GM12878 (cell line): ENCODE measurements at regions not wholly inside any gene's neighbourhood (a gene's known extent, or its start where the extent isn't known, plus 50 kb on each side); places are given as distances from the start of the nearest gene placed in this dataset.

ENCODE experiments used
- ATAC-seq: fragments of 200-7000 bp; cut with Tn5 transposase; 3 replicates; pipeline ENCODE4 v1.9.1; 2020; ENCODE audit warnings: mild to moderate bottlenecking, moderate library complexity
- BruUV-seq: library from RNA; stranded (reverse); fragments of 400-500 nt; replicated peaks from 2 replicates; lab custom pipeline; 2021; lab: Mats Ljungman, UMichigan
- CTCF ChIA-PET: fragments of 300-600 bp; sonication (Branson Sonifier 250); formaldehyde crosslinking; extraction: SDS; loops from one replicate; lab custom pipeline; 2021; ENCODE audit warnings: inconsistent platforms; lab: Yijun Ruan, JAX
- POLR2A ChIA-PET: fragments of 350-600 bp; formaldehyde crosslinking; extraction: SDS; loops from one replicate; lab custom pipeline; 2021; ENCODE audit warnings: inconsistent platforms; lab: Charles Lee
- RAD21 ChIA-PET: fragments of 300-600 bp; sonication (Branson Sonifier 250); formaldehyde crosslinking; loops from one replicate; lab custom pipeline; 2023; ENCODE audit warnings: antibody characterized with exemption; ENCODE audit not compliant: unreplicated experiment; lab: Charles Lee
- SMC1A ChIA-PET: fragments of 300-600 bp; sonication (Branson Sonifier 250); formaldehyde crosslinking; loops from one replicate; lab custom pipeline; 2023; ENCODE audit not compliant: unreplicated experiment, uncharacterized antibody; lab: Charles Lee
- DNase-seq: peaks from one replicate; pipeline ENCODE4 v3.0.0-alpha.2; 2011; ENCODE audit warnings: low read depth, low spot score
- FAIRE-seq: peaks from 3 replicates; lab custom pipeline; 2011; peaks lifted over from hg19 to GRCh38; lab: Jason Lieb, UNC
- H2AFZ ChIP-seq: 2 replicates; pipeline ENCODE4 v1.6.0; 2011; ENCODE audit warnings: low read depth, low read length, control low read depth; ENCODE audit not compliant: control insufficient read depth
- H3K27ac ChIP-seq: 2 replicates; pipeline ENCODE4 v1.5.1; 2011; ENCODE audit warnings: control low read depth; ENCODE audit not compliant: control insufficient read depth, insufficient read depth
- H3K27me3 ChIP-seq, 2 experiments: replicated peaks in 1 of 2; 2 replicates each; pipeline versions ENCODE4 v1.6.0 to v1.6.1; 2011; ENCODE audit warnings: low read length in 1 of 2; ENCODE audit not compliant: control insufficient read depth in 2 of 2, insufficient read depth in 2 of 2
- H3K36me3 ChIP-seq, 2 experiments: 2 replicates each; pipeline ENCODE4 v1.5.1; 2011; ENCODE audit warnings: low read length in 1 of 2; ENCODE audit not compliant: control insufficient read depth in 2 of 2, insufficient read depth in 2 of 2
- H3K4me1 ChIP-seq: 2 replicates; pipeline ENCODE4 v1.6.1; 2011; ENCODE audit warnings: mild to moderate bottlenecking, low read length, moderate library complexity, mixed read lengths; ENCODE audit not compliant: control insufficient read depth, insufficient read depth
- H3K4me2 ChIP-seq: 2 replicates; pipeline ENCODE4 v1.6.0; 2011; ENCODE audit warnings: control low read depth; ENCODE audit not compliant: control insufficient read depth, insufficient read depth
- H3K4me3 ChIP-seq: fragments of 200-600 bp; sonication (generic); 2 replicates; pipeline ENCODE4 v1.5.1; 2016
- H3K79me2 ChIP-seq: 2 replicates; pipeline ENCODE4 v1.6.0; 2011; ENCODE audit warnings: low read length; ENCODE audit not compliant: control insufficient read depth, insufficient read depth
- H3K9ac ChIP-seq: 2 replicates; pipeline ENCODE4 v1.8.0; 2011; ENCODE audit warnings: low read length, control low read depth, mixed read lengths; ENCODE audit not compliant: control insufficient read depth, insufficient read depth
- H3K9me3 ChIP-seq: replicated peaks from 3 replicates; pipeline ENCODE4 v1.5.1; 2011; ENCODE audit warnings: mild to moderate bottlenecking, low read length; ENCODE audit not compliant: control insufficient read depth, insufficient read depth
- H4K20me1 ChIP-seq: 2 replicates; pipeline ENCODE4 v1.6.0; 2011; ENCODE audit not compliant: control insufficient read depth, insufficient read depth
- BCL11A ChIP-seq: IDR thresholded peaks from 2 replicates; pipeline ENCODE4 v1.6.1; 2011; ENCODE audit warnings: low read depth, low read length
- CBFB ChIP-seq: IDR thresholded peaks from 2 replicates; pipeline ENCODE4 v1.6.1; 2016; ENCODE audit warnings: antibody characterized with exemption, low read depth
- CREM ChIP-seq: IDR thresholded peaks from 2 replicates; pipeline ENCODE4 v1.6.1; 2014; ENCODE audit warnings: antibody characterized with exemption, low read depth
- MTA2 ChIP-seq: fragments of 450-650 bp; IDR thresholded peaks from 2 replicates; pipeline ENCODE4 v1.6.1; 2016; ENCODE audit warnings: low read depth, mild to moderate bottlenecking, moderate library complexity
- RELA ChIP-seq: fragments of 450-650 bp; IDR thresholded peaks from 2 replicates; pipeline ENCODE4 v1.8.0; 2014; ENCODE audit warnings: borderline replicate concordance; ENCODE audit not compliant: partially characterized antibody
- SMAD5 ChIP-seq: IDR thresholded peaks from 2 replicates; pipeline ENCODE4 v1.6.1; 2016; ENCODE audit warnings: antibody characterized with exemption, low read depth
- SP1 ChIP-seq: IDR thresholded peaks from one replicate; pipeline ENCODE4 v1.6.1; 2011; ENCODE audit warnings: low read depth, low read length
- SUZ12 ChIP-seq: fragments of 200-600 bp; sonication (generic); IDR thresholded peaks from one replicate; pipeline ENCODE4 v1.6.1; 2018; ENCODE audit warnings: antibody characterized with exemption, mild to moderate bottlenecking; ENCODE audit not compliant: unreplicated experiment
- TBL1XR1 ChIP-seq: IDR thresholded peaks from 2 replicates; pipeline ENCODE4 v1.6.1; 2012; ENCODE audit warnings: low read depth, low read length, improper control_type of control experiment
- TCF7 ChIP-seq: IDR thresholded peaks from 2 replicates; pipeline ENCODE4 v1.6.1; 2014; ENCODE audit warnings: antibody characterized with exemption, borderline replicate concordance
- YBX1 ChIP-seq: fragments of 450-650 bp; IDR thresholded peaks from 2 replicates; pipeline ENCODE4 v1.6.1; 2016; ENCODE audit warnings: antibody characterized with exemption
- WGBS: methylation state at CpG from one replicate; pipeline ENCODE4 v1.1.6; 2016; ENCODE audit warnings: low lambda C conversion rate; ENCODE audit not compliant: insufficient replicate concordance, insufficient coverage; ENCODE audit errors: missing lambda C conversion rate; 5-methylcytosine and 5-hydroxymethylcytosine counted together
- in situ Hi-C: fragments of 300-500 bp; cut with MboI; formaldehyde crosslinking; loops from 9 replicates; pipeline ENCODE4 v1.14.3; 2018; ENCODE audit warnings: mixed read lengths
- intact Hi-C: fragments of 100-400 bp; cut with micrococcal nuclease; formaldehyde crosslinking; loops from one replicate; pipeline ENCODE4 v1.14.2; 2022; ENCODE audit not compliant: unreplicated experiment
- TF ChIP-seq, protein P1 (sequence below): fragments of 450-650 bp; formaldehyde crosslinking; IDR thresholded peaks from 2 replicates; pipeline ENCODE4 v1.4.0; 2020; ENCODE audit warnings: mild to moderate bottlenecking, moderate library complexity
- TF ChIP-seq, protein P2 (sequence below): fragments of 450-650 bp; IDR thresholded peaks from 2 replicates; pipeline ENCODE4 v1.6.1; 2018; ENCODE audit warnings: mild to moderate bottlenecking, low read depth, moderate library complexity; ENCODE audit not compliant: partially characterized antibody

DNA sequence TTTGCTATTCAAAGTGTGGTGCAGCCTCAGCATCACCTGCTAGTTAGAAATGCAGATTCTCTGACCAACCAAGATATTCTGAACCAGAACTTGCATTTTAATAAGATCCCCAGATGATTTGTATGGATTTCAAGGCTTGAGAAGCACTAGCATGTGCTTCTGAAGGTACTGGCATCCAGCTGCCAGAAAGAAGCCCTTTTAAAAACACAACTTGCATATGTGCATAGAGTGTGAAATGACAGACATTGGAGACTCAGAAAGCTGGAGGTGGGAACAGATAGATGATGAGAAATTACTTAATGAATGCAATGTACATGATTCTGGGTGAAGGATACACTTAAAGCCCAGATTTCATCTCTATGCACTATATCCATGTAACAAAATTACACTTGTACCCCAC lies 409.3 kb upstream of the SPTLC3 start (continued):
- TF ChIP-seq TBL1XR1 (no peak), SUZ12 (no peak)

DNA sequence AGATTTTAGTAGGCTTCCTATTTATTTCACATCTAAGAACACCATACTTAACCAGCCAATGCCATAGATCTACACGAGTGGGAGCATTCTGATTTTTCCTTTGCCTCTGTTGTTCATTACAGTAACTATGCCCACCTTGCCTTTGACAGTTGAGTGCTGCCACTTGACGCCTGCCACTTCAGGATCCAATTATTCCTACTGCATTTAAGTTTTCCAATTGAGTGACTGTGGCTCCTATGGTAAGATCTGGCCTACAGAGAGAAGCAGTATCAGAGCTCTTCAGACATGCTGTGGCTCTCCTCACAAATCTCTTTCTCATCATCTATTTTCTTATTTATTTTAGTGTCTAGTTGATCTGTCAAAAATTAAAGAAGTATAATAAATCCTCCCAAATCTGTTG lies 403.0 kb upstream of the SPTLC3 start:
- FAIRE-seq (no peak), ATAC-seq (no peak), DNase-seq (no peak)
- H3K4me1 ChIP-seq: no peaks in the 10 kb centered on the region
- ChIA-PET RAD21 (no interaction called here), SMC1A (no interaction called here), POLR2A (no interaction called here), CTCF (no interaction called here)
- H3K9ac ChIP-seq: no peak overlapping the region
- no peak overlapping the region for H3K4me2 ChIP-seq
- H4K20me1 ChIP-seq: no peaks in the 10 kb centered on the region
- no TSS peak for BruUV-seq
- WGBS: 7% methylated on average over 2 of the region's 2 CpGs
- TF ChIP-seq BCL11A (no peak), YBX1 (no peak), TCF7 (no peak), SMAD5 (no peak), MTA2 (no peak), CBFB (no peak), RELA (no peak), CREM (no peak), SP1 (no peak)
- TF ChIP-seq, protein P1, sequence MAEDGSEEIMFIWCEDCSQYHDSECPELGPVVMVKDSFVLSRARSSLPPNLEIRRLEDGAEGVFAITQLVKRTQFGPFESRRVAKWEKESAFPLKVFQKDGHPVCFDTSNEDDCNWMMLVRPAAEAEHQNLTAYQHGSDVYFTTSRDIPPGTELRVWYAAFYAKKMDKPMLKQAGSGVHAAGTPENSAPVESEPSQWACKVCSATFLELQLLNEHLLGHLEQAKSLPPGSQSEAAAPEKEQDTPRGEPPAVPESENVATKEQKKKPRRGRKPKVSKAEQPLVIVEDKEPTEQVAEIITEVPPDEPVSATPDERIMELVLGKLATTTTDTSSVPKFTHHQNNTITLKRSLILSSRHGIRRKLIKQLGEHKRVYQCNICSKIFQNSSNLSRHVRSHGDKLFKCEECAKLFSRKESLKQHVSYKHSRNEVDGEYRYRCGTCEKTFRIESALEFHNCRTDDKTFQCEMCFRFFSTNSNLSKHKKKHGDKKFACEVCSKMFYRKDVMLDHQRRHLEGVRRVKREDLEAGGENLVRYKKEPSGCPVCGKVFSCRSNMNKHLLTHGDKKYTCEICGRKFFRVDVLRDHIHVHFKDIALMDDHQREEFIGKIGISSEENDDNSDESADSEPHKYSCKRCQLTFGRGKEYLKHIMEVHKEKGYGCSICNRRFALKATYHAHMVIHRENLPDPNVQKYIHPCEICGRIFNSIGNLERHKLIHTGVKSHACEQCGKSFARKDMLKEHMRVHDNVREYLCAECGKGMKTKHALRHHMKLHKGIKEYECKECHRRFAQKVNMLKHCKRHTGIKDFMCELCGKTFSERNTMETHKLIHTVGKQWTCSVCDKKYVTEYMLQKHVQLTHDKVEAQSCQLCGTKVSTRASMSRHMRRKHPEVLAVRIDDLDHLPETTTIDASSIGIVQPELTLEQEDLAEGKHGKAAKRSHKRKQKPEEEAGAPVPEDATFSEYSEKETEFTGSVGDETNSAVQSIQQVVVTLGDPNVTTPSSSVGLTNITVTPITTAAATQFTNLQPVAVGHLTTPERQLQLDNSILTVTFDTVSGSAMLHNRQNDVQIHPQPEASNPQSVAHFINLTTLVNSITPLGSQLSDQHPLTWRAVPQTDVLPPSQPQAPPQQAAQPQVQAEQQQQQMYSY (CRISPR knock-in tag): no peak
- TF ChIP-seq, protein P2, sequence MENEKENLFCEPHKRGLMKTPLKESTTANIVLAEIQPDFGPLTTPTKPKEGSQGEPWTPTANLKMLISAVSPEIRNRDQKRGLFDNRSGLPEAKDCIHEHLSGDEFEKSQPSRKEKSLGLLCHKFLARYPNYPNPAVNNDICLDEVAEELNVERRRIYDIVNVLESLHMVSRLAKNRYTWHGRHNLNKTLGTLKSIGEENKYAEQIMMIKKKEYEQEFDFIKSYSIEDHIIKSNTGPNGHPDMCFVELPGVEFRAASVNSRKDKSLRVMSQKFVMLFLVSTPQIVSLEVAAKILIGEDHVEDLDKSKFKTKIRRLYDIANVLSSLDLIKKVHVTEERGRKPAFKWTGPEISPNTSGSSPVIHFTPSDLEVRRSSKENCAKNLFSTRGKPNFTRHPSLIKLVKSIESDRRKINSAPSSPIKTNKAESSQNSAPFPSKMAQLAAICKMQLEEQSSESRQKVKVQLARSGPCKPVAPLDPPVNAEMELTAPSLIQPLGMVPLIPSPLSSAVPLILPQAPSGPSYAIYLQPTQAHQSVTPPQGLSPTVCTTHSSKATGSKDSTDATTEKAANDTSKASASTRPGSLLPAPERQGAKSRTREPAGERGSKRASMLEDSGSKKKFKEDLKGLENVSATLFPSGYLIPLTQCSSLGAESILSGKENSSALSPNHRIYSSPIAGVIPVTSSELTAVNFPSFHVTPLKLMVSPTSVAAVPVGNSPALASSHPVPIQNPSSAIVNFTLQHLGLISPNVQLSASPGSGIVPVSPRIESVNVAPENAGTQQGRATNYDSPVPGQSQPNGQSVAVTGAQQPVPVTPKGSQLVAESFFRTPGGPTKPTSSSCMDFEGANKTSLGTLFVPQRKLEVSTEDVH: no peak
- H3K9me3 ChIP-seq: no peaks in the 10 kb centered on the region
- no peak overlapping the region for H2AFZ ChIP-seq
- in situ Hi-C loops (no loop called here), intact Hi-C loops (no loop called here)
- no peak overlapping the region for H3K4me3 ChIP-seq
- H3K79me2 ChIP-seq: no peaks in the 10 kb centered on the region
- no peak overlapping the region for H3K27ac ChIP-seq
- H3K27me3 ChIP-seq: no peaks in the 10 kb centered on the region
- no peaks in the 10 kb centered on the region for H3K36me3 ChIP-seq
